H9 (cell line): ENCODE measurements at regions not wholly inside any gene's neighbourhood (a gene's known extent, or its start where the extent isn't known, plus 50 kb on each side); places are given as distances from the start of the nearest gene placed in this dataset.

Experiments used
- DNase-seq: peaks from one replicate; pipeline ENCODE4 v3.0.0-alpha.2; 2017
- H2AFZ ChIP-seq: one replicate; pipeline ENCODE4 v1.6.1; 2013; ENCODE audit warnings: mild to moderate bottlenecking, low read length, control low read depth, moderate library complexity
- H2AK5ac ChIP-seq: 2 replicates; pipeline ENCODE4 v1.6.1; 2013; ENCODE audit warnings: low read length, control low read depth, mixed read lengths; ENCODE audit not compliant: insufficient read length
- H2BK120ac ChIP-seq: one replicate; pipeline ENCODE4 v1.6.1; 2013; ENCODE audit warnings: low read depth, mild to moderate bottlenecking, low read length, control low read depth, inconsistent platforms; ENCODE audit not compliant: poor library complexity, severe bottlenecking
- H2BK12ac ChIP-seq: 2 replicates; pipeline ENCODE4 v1.6.1; 2013; ENCODE audit warnings: low read length, control low read depth, mixed read lengths, low read depth; ENCODE audit not compliant: insufficient read length
- H2BK15ac ChIP-seq: 2 replicates; pipeline ENCODE4 v1.6.1; 2013; ENCODE audit warnings: low read depth, low read length, control low read depth
- H2BK20ac ChIP-seq: one replicate; pipeline ENCODE4 v1.6.1; 2013; ENCODE audit warnings: low read depth, mild to moderate bottlenecking, low read length, control low read depth, inconsistent platforms; ENCODE audit not compliant: poor library complexity, severe bottlenecking
- H2BK5ac ChIP-seq: 2 replicates; pipeline ENCODE4 v1.6.1; 2013; ENCODE audit warnings: low read length, control low read depth, mixed read lengths; ENCODE audit not compliant: insufficient read length
- H3K14ac ChIP-seq: 2 replicates; pipeline ENCODE4 v1.6.1; 2013; ENCODE audit warnings: low read length, control low read depth; ENCODE audit not compliant: insufficient read depth
- H3K18ac ChIP-seq: 2 replicates; pipeline ENCODE4 v1.6.1; 2013; ENCODE audit warnings: low read depth, mild to moderate bottlenecking, mixed read lengths, low read length, control low read depth; ENCODE audit not compliant: insufficient read length
- H3K23ac ChIP-seq: 2 replicates; pipeline ENCODE4 v1.6.1; 2013; ENCODE audit warnings: low read length, control low read depth, mixed read lengths, low read depth; ENCODE audit not compliant: insufficient read length
- H3K23me2 ChIP-seq: 2 replicates; pipeline ENCODE4 v1.6.1; 2013; ENCODE audit warnings: low read depth, mild to moderate bottlenecking, mixed read lengths, low read length, control low read depth; ENCODE audit not compliant: insufficient read length, poor library complexity, severe bottlenecking
- H3K27ac ChIP-seq: 2 replicates; pipeline ENCODE4 v1.5.1; 2013; ENCODE audit warnings: low read length, control low read depth, mixed read lengths, low read depth; ENCODE audit not compliant: insufficient read length
- H3K27me3 ChIP-seq: 2 replicates; pipeline ENCODE4 v1.6.1; 2013; ENCODE audit warnings: low read length, control low read depth, inconsistent platforms; ENCODE audit not compliant: insufficient read depth
- H3K4ac ChIP-seq: 2 replicates; pipeline ENCODE4 v1.6.1; 2013; ENCODE audit warnings: low read depth, mild to moderate bottlenecking, control low read depth, inconsistent platforms, low read length, moderate library complexity
- H3K4me1 ChIP-seq: 2 replicates; pipeline ENCODE4 v1.6.1; 2013; ENCODE audit warnings: low read length, control low read depth, inconsistent platforms; ENCODE audit not compliant: insufficient read depth
- H3K4me2 ChIP-seq: 2 replicates; pipeline ENCODE4 v1.6.1; 2013; ENCODE audit warnings: low read length, control low read depth, mixed read lengths; ENCODE audit not compliant: insufficient read length, insufficient read depth
- H3K56ac ChIP-seq: 2 replicates; pipeline ENCODE4 v1.6.1; 2013; ENCODE audit warnings: low read depth, mild to moderate bottlenecking, mixed read lengths, low read length, control low read depth; ENCODE audit not compliant: insufficient read length
- H3K79me1 ChIP-seq: 2 replicates; pipeline ENCODE4 v1.6.1; 2013; ENCODE audit warnings: low read depth, mild to moderate bottlenecking, moderate library complexity, low read length, control low read depth, inconsistent platforms; ENCODE audit not compliant: insufficient read depth, poor library complexity, severe bottlenecking
- H3K79me2 ChIP-seq: 2 replicates; pipeline ENCODE4 v1.6.1; 2013; ENCODE audit warnings: low read length, control low read depth, inconsistent platforms; ENCODE audit not compliant: insufficient read depth
- H3K9ac ChIP-seq: 2 replicates; pipeline ENCODE4 v1.6.1; 2013; ENCODE audit warnings: low read length, control low read depth, mixed read lengths; ENCODE audit not compliant: insufficient read length; ENCODE audit errors: extremely low read depth
- H3K9me3 ChIP-seq: one replicate; pipeline ENCODE4 v1.6.1; 2013; ENCODE audit warnings: low read depth, low read length, inconsistent platforms; ENCODE audit not compliant: control insufficient read depth
- H3T11ph ChIP-seq: one replicate; pipeline ENCODE4 v1.6.1; 2013; ENCODE audit warnings: mild to moderate bottlenecking, low read length, control low read depth, inconsistent platforms
- H4K20me1 ChIP-seq: one replicate; pipeline ENCODE4 v1.6.1; 2013; ENCODE audit not compliant: control insufficient read depth, insufficient read length, insufficient read depth
- H4K5ac ChIP-seq: 2 replicates; pipeline ENCODE4 v1.6.1; 2013; ENCODE audit warnings: low read depth, mild to moderate bottlenecking, mixed read lengths, low read length, control low read depth; ENCODE audit not compliant: insufficient read length
- H4K8ac ChIP-seq: replicated peaks from 2 replicates; pipeline ENCODE4 v1.6.1; 2013; ENCODE audit warnings: low read length, control low read depth, mixed read lengths, low read depth; ENCODE audit not compliant: insufficient read length
- H4K91ac ChIP-seq: 2 replicates; pipeline ENCODE4 v1.6.1; 2013; ENCODE audit warnings: low read depth, mild to moderate bottlenecking, moderate library complexity, mixed read lengths, low read length, control low read depth; ENCODE audit not compliant: insufficient read length
- H3K27ac Mint-ChIP-seq, 3 experiments: 2 replicates in 2 of 3; 3 replicates in 1 of 3; pipeline ENCODE4 v1.8.0; 2020 to 2021; ENCODE audit warnings: mixed read lengths in 3 of 3, mild to moderate bottlenecking in 1 of 3, moderate library complexity in 1 of 3
- H3K27me3 Mint-ChIP-seq: 2 replicates; pipeline ENCODE4 v1.8.0; 2021; ENCODE audit warnings: low read depth, mild to moderate bottlenecking, moderate library complexity, mixed read lengths
- H3K36me3 Mint-ChIP-seq, 3 experiments: 2 replicates in 2 of 3; 3 replicates in 1 of 3; pipeline ENCODE4 v1.8.0; 2020 to 2021; ENCODE audit warnings: low read depth in 3 of 3, mixed read lengths in 3 of 3; ENCODE audit not compliant: insufficient read depth in 1 of 3
- H3K4me1 Mint-ChIP-seq, 2 experiments: 2 replicates each; pipeline ENCODE4 v1.8.0; 2020; ENCODE audit warnings: mixed read lengths in 2 of 2
- H3K4me3 Mint-ChIP-seq, 2 experiments: 2 replicates in 1 of 2; 3 replicates in 1 of 2; pipeline ENCODE4 v1.8.0; 2020 to 2021; ENCODE audit warnings: mild to moderate bottlenecking in 2 of 2, mixed read lengths in 2 of 2, moderate library complexity in 1 of 2
- H3K9me3 Mint-ChIP-seq, 2 experiments: 2 replicates in 1 of 2; 3 replicates in 1 of 2; pipeline ENCODE4 v1.8.0; 2020; ENCODE audit warnings: mild to moderate bottlenecking in 2 of 2, mixed read lengths in 2 of 2, moderate library complexity in 1 of 2
- CTCF ChIP-seq: fragments of 200-600 bp; sonication (generic); conservative IDR thresholded peaks from 3 replicates; pipeline ENCODE4 v1.8.0; 2021; ENCODE audit warnings: antibody characterized with exemption, mild to moderate bottlenecking
- WGBS: extraction: QIAGEN DNeasy Blood & Tissue Kit; methylation state at CpG from one replicate; pipeline ENCODE4 v1.1.7; 2013; ENCODE audit warnings: missing lambda C conversion rate, low lambda C conversion rate, mixed read lengths; ENCODE audit not compliant: insufficient read length; ENCODE audit errors: extremely low coverage; 5-methylcytosine and 5-hydroxymethylcytosine counted together

GRCh38 chr16:86887416-86887815 is 309.1 kb downstream of the FOXL1 start:
- Histone ChIP-seq H3K27ac (no peak overlapping the region), H2BK120ac (no peak overlapping the region), H4K8ac (no peak overlapping the region), H3K4me2 (no peak overlapping the region), H3K23ac (no peak overlapping the region), H3T11ph (no peak overlapping the region), H3K18ac (no peak overlapping the region), H3K4ac (no peak overlapping the region), H4K20me1 (no peaks in the 10 kb centered on the region), H3K4me1 (no peaks in the 10 kb centered on the region; the same call in 1 of the 2 replicates), H4K5ac (no peak overlapping the region), H3K9ac (no peak overlapping the region), H3K23me2 (no peaks in the 10 kb centered on the region), H2BK15ac (no peak overlapping the region), H2BK20ac (no peak overlapping the region), H2BK5ac (no peak overlapping the region), H3K56ac (no peak overlapping the region), H3K27me3 (no peaks in the 10 kb centered on the region), H3K9me3 (no peaks in the 10 kb centered on the region), H4K91ac (no peak overlapping the region), H2BK12ac (no peak overlapping the region), H3K14ac (no peak overlapping the region), H2AK5ac (no peak overlapping the region), H3K79me1 (no peaks in the 10 kb centered on the region), H2AFZ (no peak overlapping the region), H3K79me2 (no peaks in the 10 kb centered on the region)
- whole genome bisulfite sequencing, result no CpG with 5 or more reads among the region's 8 CpGs
- Mint-ChIP-seq H3K36me3 (no peaks in the 10 kb centered on the region), H3K4me3 (no peak overlapping the region), H3K4me1 (peaks cover 9 to 18% of the 10 kb centered on the region in 2 experiments), H3K27me3 (peaks cover 4% of the 10 kb centered on the region; the same call in 1 of the 2 replicates), H3K27ac (no peak overlapping the region), H3K9me3 (no peaks in the 10 kb centered on the region; a peak in 1 of 5 replicates)
- TF ChIP-seq CTCF, result no peak
- no peak for DNase-seq
